ENCODE measurements at regions not wholly inside any gene's neighbourhood (a gene's known extent, or its start where the extent isn't known, plus 50 kb on each side); places are given as distances from the start of the nearest gene placed in this dataset.
"Not testable (repeated sequence)": the region's sequence is repeated elsewhere in the genome, so short reads cannot be mapped to it uniquely, and the experiment has no call there.

DNA sequence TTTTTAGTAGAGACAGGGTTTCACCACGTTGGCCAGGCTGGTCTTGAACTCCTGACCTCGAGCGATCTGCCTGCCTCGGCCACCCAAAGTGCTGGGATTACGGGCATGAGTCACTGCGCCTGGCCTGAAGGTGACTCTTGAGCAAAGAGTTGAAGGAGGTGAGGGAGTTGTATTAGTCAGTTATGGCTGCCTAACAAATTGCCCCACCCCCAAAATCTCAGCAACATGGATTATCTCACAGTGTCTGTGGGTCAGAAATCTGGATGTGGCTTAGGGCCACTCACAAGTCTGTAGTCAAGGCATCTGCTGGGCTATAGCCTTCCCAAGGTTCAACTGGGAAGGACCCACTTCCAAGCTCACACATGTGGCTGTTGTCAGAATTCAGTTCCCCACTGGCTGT lies 52.8 kb upstream of the ADGRE5 start:
- DNase-seq (ENCODE audit: low read depth in 2 of 2): no peak

DNA sequence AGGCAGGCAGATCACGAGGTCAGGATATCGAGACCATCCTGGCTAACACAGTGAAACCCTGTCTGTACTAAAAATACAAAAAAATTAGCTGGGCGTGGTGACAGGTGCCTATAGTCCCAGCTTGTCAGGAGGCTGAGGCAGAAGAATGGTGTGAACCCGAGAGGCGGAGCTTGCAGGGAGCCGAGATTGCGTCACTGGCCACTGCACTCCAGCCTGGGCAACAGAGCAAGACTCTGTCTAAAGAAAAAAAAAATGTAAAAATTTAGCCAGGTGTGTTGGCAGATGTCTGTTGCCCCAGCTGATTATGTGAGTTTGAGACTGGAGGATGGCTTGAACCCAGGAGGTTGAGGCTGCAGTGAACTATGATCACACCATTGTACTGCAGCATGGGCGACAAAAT lies 54.2 kb upstream of the ADGRE5 start:
- DNase-seq (ENCODE audit: low read depth in 2 of 2): not testable (repeated sequence)

DNA sequence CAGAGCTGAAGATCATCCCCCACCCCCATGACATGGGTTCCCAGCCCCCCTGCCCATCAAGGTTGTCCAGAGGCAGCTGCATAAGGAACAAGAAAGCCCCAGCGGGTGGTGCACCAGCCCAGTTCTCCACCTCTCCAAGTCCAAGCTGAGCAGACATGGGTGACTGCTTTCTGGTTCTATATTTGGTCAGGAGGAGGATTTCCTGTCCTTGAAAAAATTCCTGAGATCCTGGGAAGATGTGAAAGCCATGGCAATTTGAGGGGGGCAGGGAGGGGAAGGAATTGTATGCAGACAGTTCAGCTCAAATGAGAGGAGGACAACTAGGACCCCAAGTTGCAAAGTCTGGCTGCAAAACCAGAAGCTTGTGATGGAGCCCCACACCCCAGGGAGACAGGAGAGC lies 55.4 kb upstream of the ADGRE5 start:
- DNase-seq (ENCODE audit: low read depth in 2 of 2): no peak

DNA sequence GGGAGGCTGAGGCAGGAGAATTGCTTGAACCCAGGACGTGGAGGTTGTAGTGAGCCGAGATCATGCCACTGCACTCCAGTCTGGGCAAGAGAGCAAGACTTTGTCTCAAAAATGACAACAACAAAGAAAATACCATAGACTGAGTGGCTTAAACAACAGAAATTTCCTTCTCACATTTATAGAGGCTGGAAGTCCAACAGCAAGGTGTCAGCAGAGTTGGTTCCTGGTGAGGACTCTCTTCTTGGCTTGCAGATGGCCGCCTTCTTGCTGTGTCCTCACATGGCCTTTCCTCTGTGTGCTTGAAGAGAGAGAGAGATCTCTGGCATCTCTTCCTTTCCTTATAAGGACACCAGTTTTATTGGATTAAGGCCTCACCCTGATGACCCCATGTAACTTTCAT lies 56.1 kb upstream of the ADGRE5 start:
- no peak for DNase-seq (ENCODE audit: low read depth in 2 of 2)

DNA sequence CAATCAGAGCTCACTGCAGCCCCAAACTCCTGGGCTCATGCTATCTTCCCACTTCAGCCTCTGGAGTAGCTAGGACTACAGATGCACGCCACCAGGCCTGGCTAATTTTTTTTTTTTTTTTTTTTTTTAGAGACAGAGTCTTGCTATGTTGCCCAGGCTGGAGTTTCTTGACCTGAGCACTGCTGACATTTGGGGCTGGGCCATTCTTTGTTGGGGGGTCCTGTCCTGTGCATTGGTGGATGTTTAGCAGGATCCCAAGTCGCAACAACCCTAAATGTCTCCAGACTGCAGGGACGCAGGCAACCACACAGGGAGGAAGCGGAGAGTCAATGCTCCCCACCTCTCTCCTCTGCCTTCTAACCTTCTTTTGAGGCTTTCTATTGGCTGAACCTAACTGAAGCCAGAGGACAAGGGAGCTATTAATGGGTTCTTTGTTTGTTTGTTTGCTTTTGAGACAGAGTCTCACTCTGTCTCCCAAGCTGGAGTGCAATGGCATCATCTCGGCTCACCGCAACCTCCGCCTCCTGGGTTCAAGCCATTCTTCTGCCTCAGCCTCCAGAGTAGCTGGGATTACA lies 58.3 kb upstream of the ADGRE5 start:
- no peak for DNase-seq (ENCODE audit: low read depth in 2 of 2)

DNA sequence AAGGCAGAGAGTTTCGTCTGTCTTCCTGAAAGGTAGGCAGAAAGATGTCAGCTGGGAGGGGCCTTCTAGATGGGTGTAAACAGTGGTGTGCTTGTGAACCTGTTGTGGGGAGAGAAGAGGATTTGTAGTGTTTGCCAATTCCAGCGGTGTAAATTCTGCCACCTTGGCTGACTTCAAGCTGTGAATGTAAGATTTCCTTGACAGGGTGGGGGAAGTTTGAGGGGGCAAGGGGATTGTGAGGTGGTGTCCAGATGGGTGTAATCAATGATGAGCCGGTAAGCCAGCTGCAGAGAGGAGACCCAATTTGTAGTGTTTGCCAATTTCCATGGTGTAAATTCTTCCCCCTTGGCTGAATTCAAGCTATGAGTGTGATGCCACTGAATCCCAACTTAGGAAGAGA lies 61.0 kb upstream of the ADGRE5 start:
- no peak for DNase-seq (ENCODE audit: low read depth in 2 of 2)

DNA sequence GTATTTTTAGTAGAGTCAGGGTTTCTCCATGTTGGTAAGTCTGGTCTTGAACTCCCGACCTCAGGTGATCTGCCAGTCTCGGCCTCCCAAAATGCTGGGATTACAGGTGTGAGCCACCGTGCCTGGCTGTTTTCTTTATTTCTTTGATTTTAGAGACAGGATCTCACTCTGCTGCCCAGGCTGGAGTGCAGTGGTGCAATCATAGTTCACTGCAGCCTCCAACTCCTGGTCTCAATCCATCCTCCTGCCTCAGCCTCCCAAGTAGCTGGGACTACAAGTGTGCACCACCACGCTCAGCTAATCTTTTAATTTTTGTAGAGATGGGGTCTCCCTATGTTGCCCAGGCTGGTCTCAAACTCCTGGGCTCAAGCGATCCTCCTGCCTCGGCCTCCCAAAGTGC lies 61.5 kb upstream of the ADGRE5 start:
- not testable (repeated sequence) for DNase-seq (ENCODE audit: low read depth in 2 of 2)

DNA sequence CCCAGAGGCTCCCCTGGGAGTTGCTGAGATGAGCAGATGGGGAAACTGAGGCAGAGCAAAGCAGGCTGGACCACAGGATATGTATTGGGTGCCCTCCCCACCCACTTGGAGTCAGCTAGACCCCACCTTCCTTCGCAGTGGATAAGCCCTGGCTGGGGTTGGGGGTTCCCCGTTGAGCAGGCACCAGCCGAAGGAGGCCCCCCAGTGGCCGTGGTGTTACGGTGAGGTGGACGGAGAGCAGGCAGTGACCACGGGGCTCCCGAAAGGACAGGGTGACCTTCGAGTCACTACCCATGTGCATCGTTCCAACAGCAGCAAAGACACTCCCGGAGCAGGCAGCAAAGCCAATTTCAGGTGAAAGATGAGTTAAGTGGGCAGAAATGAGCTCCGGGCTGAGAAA lies 62.4 kb upstream of the ADGRE5 start:
- DNase-seq (ENCODE audit: low read depth in 2 of 2): no peak

DNA sequence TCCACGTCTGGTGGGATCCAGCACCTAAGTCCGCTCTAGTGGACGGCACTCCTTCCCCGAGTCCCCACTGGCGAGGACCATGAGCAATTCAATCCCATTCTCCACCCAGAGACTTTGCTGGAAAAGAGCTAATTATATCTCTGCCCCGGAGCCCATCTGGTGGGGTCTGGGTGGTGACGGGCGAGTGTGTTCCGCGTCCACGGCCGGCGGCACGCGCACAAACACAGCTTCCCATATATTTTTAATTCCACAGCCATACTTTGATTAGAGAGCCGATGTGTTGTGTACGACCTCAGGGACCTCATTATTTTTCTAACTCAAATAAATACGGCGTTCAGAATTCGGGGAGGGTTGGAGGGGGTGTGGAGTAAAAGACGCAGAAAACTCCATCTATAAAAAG lies 64.1 kb upstream of the ADGRE5 start:
- no peak for DNase-seq (ENCODE audit: low read depth in 2 of 2)

DNA sequence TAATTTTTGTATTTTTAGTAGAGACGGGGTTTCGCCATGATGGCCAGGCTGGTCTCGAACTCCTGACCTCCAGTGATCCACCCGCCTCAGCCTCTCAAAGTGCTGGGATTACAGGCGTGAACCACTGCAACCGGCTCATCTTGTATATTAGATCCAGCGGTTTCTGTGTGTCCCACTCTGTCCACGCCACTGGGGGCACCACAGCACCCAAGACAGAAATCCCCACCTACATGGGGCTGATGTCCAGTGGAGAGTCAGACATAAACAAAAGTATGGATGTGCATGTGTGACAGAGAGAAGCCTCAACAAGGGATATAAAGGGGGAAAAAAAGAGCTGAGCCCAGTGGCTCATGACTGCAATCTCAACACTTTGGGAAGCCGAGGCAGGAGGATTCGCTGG lies 65.8 kb upstream of the ADGRE5 start:
- no peak for DNase-seq (ENCODE audit: low read depth in 2 of 2)

DNA sequence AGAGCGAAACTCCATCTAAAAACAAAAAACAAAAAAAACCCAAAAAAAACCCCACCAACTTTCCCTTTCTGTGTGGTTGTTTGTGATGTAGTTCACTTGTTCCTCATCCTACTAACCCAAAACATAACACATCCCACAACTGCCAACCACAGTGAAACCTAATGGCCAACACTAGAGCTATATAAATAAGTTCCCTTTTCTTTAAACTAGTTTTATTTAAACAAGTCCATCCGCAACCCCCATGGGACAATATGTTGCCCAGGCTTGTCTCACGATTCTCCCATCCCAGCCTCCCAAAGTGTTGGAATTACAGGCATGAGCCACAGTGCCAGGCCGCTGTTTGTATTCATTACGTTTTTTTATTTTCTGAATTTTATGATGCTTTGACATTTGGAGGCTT lies 71.2 kb upstream of the ADGRE5 start:
- DNase-seq (ENCODE audit: low read depth in 2 of 2): no peak

DNA sequence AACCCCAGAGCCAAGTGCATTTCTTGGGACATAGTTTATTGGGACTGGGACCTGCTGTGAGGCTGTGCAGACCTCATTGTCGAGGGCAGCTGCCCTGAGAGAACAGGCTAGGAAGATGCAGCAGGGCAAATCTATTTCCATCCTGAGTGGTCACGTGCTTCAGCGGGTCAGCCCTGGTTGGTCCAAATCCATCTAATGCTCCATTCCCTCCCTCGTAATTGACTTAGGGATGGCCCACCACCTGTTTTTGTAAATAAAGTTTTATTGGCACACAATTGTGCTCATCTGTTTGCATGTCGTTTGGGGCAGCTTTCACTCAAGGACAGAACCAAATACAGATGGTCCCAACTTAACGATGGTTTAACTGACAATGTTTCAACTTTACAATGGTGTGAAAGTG lies 75.5 kb upstream of the ADGRE5 start:
- no peak for DNase-seq (ENCODE audit: low read depth in 2 of 2)

DNA sequence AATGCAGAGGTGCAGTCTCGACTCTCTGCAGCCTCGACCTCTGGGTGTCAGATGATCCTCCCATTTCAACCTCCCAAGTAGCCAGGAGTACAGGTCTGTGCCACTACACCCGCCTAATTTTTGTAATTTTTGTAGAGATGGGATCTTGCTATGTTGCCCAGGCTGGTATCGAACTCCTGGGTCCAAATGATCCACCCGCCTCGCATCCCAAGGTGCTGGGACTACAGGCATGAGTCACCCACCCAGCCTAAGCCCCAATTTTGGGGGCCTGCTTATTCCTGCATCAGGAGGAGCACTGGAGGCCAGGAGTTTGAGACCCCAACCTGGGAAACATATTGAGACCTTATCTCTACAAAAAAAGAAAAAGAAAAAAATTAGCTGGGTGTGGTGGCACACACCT lies 80.1 kb upstream of the ADGRE5 start:
- DNase-seq (ENCODE audit: low read depth in 2 of 2): no peak

DNA sequence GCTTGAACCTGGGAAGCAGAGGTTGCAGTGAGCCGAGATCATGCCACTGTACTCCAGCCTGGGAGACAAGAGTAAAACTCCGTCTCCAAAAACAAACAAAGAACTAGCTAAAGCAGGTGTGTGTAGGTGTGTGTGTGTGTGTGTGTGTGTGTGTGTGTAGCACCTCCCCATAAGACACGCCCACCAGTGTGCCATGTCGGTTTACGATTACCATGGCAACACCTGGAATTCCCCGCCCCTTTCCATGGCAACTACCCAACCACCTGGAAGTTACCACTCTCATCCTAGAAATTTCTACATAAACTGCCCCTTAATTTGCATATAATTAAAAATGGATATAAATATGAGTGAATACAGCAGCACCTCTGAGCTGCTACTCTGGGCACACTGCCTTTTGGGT lies 80.9 kb upstream of the ADGRE5 start:
- DNase-seq (ENCODE audit: low read depth in 2 of 2): no peak

DNA sequence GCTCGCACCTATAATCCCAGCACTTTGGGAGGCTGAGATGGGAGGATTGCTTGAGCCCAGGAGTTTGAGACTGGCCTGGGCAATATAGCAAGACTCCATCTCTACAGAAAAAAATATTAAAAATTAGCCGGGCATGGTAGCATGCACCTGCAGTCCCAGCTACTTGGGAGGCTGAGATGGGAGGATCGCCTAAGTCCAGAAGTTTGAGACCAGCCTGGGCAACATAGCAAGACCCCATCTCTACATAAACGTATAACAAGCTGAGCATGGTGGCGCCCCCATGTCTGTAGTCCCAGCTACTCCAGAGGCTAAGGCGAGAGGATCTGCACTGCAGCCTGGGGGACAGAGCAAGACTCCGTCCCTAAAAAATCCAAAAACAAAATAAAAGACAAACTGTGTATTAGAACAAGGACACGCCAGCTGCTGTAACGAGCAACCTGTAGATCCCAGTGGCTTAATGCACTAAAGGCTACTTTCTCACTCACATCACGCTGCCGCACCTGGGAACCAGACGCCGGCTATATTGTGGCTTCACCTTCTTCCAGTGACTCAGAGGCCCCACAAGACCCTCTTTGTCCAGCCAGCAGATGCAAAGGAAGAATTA lies 81.9 kb upstream of the ADGRE5 start:
- DNase-seq (ENCODE audit: low read depth in 2 of 2): not testable (repeated sequence)

DNA sequence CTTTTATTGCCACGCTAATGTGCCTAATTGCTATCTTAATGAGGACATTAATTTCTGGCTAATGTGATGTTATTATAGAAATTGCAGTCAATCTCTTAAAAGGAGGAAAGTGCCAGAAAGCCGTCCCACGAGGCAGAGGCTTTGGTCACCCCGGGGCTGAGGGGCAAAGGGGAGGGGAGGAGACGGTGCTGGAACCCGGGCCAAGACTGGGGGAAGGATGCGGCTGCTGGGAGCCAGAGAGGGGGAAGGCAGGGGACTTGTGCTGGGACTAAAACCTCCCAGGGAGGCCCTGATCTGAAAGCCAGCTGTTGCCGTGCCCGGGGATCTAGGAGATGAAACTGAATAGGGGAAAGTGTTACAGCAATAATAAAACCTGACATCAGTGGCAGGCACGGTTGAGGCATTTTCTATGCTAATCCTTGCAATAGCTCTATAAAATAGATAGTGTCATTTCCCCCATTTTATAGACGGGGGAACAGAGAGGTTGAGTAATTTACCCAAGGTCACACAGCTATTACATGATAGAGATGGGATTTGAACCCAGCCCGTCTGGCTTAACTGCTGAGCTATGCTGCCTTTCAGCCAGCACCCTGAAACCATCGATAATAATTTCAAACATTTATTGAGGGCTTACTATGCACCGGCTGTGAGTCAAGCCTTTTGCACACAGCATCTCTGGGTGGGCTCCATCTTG lies 83.2 kb upstream of the ADGRE5 start:
- not testable (repeated sequence) for DNase-seq (ENCODE audit: low read depth in 2 of 2)

DNA sequence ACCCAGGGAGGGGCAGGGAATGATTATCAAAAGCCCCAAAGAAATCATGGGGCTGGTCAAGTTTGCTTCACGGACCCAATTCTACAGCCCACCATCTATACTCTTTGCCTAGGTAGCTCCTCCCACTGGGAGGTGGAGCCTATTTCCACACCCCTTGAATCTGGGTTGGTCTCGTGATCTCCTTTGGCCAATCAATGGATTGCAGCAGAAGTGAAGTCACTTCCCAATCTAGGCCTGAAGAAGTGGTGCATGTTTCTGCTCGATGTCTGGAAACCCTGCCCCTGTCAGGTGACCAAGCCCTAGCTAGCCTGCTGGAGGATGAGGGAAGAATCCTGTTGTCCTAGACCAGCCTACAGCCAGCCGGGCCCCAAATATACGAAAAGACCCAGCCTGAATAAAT lies 86.3 kb upstream of the ADGRE5 start:
- peak in 1 of 2 experiments; percentile 17 for DNase-seq (ENCODE audit: low read depth in 2 of 2)

DNA sequence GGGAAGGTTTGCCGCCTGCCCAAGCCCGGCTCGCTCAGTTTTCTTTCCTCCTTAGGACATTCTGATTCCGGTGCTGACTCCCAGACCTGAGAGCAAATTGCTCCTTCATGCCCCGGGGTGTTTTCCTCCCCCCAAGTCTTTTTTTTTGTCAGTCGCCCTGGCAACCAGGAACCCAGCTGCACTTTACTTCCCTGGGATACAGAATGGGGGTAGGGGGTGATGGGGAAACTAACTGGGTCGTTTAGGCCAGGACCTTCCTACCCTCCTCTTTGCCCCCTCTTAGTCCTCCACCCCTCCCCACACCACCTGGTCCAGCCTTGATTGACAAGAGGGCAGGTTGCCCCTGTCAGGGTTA lies 87.5 kb upstream of the ADGRE5 start:
- DNase-seq (ENCODE audit: low read depth in 2 of 2): not testable (repeated sequence)

DNA sequence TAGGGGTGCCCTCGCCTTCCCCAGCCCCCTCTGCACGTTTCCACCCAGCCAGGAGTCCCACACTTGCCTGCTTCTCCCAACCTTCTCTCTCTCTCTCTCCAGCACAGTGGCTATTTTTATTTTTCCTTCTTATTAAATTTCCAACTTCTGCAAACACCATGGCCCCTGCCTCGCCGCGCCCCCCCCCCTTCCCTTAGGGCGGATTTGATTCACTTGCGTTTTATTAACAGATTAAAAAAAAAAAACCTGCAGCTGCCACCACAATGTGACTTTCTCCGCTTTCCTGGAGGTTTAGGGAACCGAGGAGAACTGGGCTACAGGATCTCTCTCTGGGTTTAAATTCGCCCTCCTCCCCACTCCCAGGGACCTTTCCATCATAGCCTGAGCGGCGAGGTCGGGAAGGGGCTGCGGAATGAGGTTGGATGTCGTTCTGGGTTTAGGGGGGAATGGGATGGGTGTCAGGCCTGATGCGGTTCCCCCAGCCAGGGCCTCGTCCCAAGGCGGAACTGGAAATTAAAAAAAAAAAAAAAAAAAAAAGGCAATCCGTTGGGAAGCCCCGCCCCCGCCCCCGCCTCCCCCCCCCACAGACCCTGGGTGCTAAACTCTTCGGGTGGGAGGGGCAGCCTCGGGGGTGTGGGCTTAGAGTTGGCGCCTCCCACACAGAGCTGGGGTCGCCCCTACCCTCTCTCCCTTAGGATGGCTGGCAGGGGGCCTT lies 87.3 kb upstream of the ADGRL1 start:
- not testable (repeated sequence) for DNase-seq (ENCODE audit: low read depth in 2 of 2)

DNA sequence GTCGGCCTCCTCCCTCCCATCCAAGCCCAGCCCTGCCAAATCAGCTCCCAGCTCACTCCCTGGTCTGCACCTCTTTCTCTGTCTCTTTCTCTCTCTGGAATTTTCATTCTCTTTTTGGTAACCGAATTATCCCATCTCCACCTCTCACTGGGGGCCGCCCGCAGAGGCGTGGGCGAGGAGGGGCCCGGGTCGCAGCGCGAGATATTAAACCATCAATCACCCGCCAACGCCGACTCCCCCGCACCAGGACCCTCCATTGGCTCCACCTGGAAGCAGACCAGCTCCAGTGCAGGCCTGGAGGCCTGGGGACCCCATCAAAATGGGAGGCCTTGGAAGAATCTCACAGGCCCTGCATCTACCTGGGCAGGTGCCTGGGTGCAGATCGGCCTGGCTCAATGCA lies 83.8 kb upstream of the ADGRL1 start:
- not testable (repeated sequence) for DNase-seq (ENCODE audit: low read depth in 2 of 2)

DNA sequence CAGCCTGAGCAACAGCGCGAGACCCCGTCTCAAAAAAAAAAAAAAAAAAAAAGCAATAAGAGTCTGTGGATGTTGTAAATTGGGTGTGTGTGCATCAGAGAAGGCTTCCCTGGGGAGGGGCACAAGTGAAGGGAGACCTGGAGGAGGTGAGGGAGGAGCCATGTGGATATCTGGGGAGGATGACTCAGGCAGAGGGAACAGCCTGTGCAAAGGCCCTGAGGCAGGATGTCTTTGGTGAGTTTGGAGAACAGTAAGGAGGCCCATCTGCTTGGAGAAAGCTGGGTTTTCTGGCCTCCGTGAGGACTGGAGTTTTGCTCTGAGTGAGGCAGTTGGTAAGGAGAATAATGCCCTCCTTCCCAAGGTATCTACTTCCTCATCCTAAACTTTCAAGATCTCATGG lies 81.9 kb upstream of the ADGRL1 start:
- not testable (repeated sequence) for DNase-seq (ENCODE audit: low read depth in 2 of 2)

DNA sequence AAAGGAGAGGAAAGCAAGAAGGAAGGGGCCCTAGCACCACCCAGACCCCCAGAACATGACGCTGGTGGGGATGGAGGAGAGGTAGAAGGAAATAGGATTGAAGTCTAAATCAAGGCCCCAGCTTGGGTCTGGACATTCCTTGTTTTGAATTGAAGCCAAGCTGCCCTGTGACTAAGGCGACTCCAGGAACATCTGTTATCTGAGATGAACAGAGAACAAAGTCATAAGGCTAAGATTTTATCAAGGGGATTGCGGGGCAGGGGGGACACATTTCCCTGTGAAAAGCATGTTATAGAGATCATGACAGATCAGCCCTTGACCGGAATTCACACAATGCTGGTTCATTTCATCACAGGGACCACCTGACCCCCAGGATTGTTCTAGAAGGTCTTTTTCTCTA lies 80.6 kb upstream of the ADGRL1 start:
- not testable (repeated sequence) for DNase-seq (ENCODE audit: low read depth in 2 of 2)

DNA sequence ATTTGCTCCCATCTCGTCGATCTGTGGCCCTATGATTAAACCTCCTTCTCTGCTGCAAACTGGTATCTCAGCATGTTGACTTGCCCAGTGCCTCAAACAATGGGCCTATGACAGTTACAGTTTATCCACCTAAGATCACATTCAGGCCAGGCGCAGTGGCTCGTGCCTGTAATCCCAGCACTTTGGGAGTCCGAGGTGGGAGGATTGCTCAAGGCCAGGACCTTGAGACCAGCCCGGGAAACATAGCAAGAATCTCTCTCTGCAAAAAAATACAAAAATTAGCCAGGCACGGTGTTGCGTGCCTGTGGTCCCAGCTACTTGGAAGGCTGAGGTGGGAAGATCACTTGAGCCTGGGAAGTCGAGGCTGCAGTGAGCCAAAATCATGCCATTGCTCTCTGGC lies 79.8 kb upstream of the ADGRL1 start:
- DNase-seq (ENCODE audit: low read depth in 2 of 2): not testable (repeated sequence)
